ENCODE measurements at regions not wholly inside any gene's neighbourhood (a gene's known extent, or its start where the extent isn't known, plus 50 kb on each side); places are given as distances from the start of the nearest gene placed in this dataset.

GRCh38 chr3:144286235-144286910 lies 314.8 kb downstream of the DIPK2A start:
- in situ Hi-C loops (cut with HindIII; ENCODE audit: low pct_ligation_motif_present, low sequenced_read_pairs), result no loop called here
- Histone ChIP-seq H3K27me3 (replicated peaks) (no peaks in the 10 kb centered on the region), H3K4me3 (ENCODE audit: low read depth, low read length) (no peak overlapping the region), H3K36me3 (replicated peaks) (no peaks in the 10 kb centered on the region), H3K27ac (no peak overlapping the region)
- no peak for DNase-seq
- TF ChIP-seq CTCF (IDR thresholded peaks at IDR 0.05; ENCODE audit: low read depth, low read length, missing control alignments), result no peak

GRCh38 chr3:144287001-144287400 lies 315.4 kb downstream of the DIPK2A start:
- H3K27ac ChIP-seq, result no peak overlapping the region
- in situ Hi-C loops (cut with HindIII; ENCODE audit: low pct_ligation_motif_present, low sequenced_read_pairs), result no loop called here
- no peaks in the 10 kb centered on the region for H3K36me3 ChIP-seq (replicated peaks)
- no peaks in the 10 kb centered on the region for H3K27me3 ChIP-seq (replicated peaks)
- no peak overlapping the region for H3K4me3 ChIP-seq (ENCODE audit: low read depth, low read length)
- TF ChIP-seq CTCF (IDR thresholded peaks at IDR 0.05; ENCODE audit: low read depth, low read length, missing control alignments), result no peak
- no peak for DNase-seq

GRCh38 chr3:144289057-144289456 lies 317.4 kb downstream of the DIPK2A start:
- no peak for DNase-seq
- Histone ChIP-seq H3K27me3 (replicated peaks) (no peaks in the 10 kb centered on the region), H3K4me3 (ENCODE audit: low read depth, low read length) (no peak overlapping the region), H3K27ac (no peak overlapping the region), H3K36me3 (replicated peaks) (no peaks in the 10 kb centered on the region)
- TF ChIP-seq CTCF (IDR thresholded peaks at IDR 0.05; ENCODE audit: low read depth, low read length, missing control alignments), result no peak
- in situ Hi-C loops (cut with HindIII; ENCODE audit: low pct_ligation_motif_present, low sequenced_read_pairs), result no loop called here

GRCh38 chr3:144294659-144295538 lies 323.3 kb downstream of the DIPK2A start:
- H3K36me3 ChIP-seq (replicated peaks), result no peaks in the 10 kb centered on the region
- TF ChIP-seq CTCF (IDR thresholded peaks at IDR 0.05; ENCODE audit: low read depth, low read length, missing control alignments), result no peak
- H3K4me3 ChIP-seq (ENCODE audit: low read depth, low read length), result no peak overlapping the region
- in situ Hi-C loops (cut with HindIII; ENCODE audit: low pct_ligation_motif_present, low sequenced_read_pairs), result no loop called here
- H3K27ac ChIP-seq, result no peak overlapping the region
- H3K27me3 ChIP-seq (replicated peaks), result no peaks in the 10 kb centered on the region
- DNase-seq, result no peak

GRCh38 chr3:144295613-144296012 lies 324.0 kb downstream of the DIPK2A start:
- no peak overlapping the region for H3K27ac ChIP-seq
- H3K36me3 ChIP-seq (replicated peaks), result no peaks in the 10 kb centered on the region
- no peak for TF ChIP-seq CTCF (IDR thresholded peaks at IDR 0.05; ENCODE audit: low read depth, low read length, missing control alignments)
- DNase-seq, result no peak
- no peak overlapping the region for H3K4me3 ChIP-seq (ENCODE audit: low read depth, low read length)
- in situ Hi-C loops (cut with HindIII; ENCODE audit: low pct_ligation_motif_present, low sequenced_read_pairs), result no loop called here
- H3K27me3 ChIP-seq (replicated peaks), result no peaks in the 10 kb centered on the region
